CD8-positive, alpha-beta memory T cell (primary cell): ENCODE measurements at regions not wholly inside any gene's neighbourhood (a gene's known extent, or its start where the extent isn't known, plus 50 kb on each side); places are given as distances from the start of the nearest gene placed in this dataset.
"Not testable (repeated sequence)": the region's sequence is repeated elsewhere in the genome, so short reads cannot be mapped to it uniquely, and the experiment has no call there.

ENCODE experiments used
- CTCF ChIA-PET: fragments of 350-600 bp; sonication (Branson Sonifier 250); formaldehyde crosslinking; loops from one replicate; lab custom pipeline; 2021; ENCODE audit warnings: antibody characterized with exemption; lab: Charles Lee
- POLR2A ChIA-PET: fragments of 350-600 bp; sonication (Branson Sonifier 250); formaldehyde crosslinking; loops from one replicate; lab custom pipeline; 2021; ENCODE audit warnings: antibody characterized with exemption; lab: Charles Lee
- DNase-seq, 5 donors: peaks; one replicate each; pipeline versions ENCODE4 v3.0.0 to v3.0.0-alpha.2; 2020 to 2022; ENCODE audit warnings: mixed read lengths in 1 of 5
- H3K27ac ChIP-seq: one replicate; pipeline ENCODE4 v1.7.0; 2013; ENCODE audit warnings: low read depth, mild to moderate bottlenecking, low read length, moderate library complexity
- H3K27me3 ChIP-seq: 2 replicates; pipeline ENCODE4 v1.7.0; 2013; ENCODE audit warnings: low read length, mild to moderate bottlenecking; ENCODE audit not compliant: insufficient read depth, poor library complexity, severe bottlenecking
- H3K36me3 ChIP-seq: 2 replicates; pipeline ENCODE4 v1.7.0; 2013; ENCODE audit warnings: mild to moderate bottlenecking, low read length, moderate library complexity; ENCODE audit not compliant: insufficient read depth
- H3K4me1 ChIP-seq: 2 replicates; pipeline ENCODE4 v1.7.0; 2013; ENCODE audit warnings: mild to moderate bottlenecking, low read length, moderate library complexity; ENCODE audit not compliant: insufficient read depth
- H3K4me3 ChIP-seq: 2 replicates; pipeline ENCODE4 v1.7.0; 2013; ENCODE audit warnings: mild to moderate bottlenecking, low read length
- H3K9me3 ChIP-seq: 2 replicates; pipeline ENCODE4 v1.7.0; 2013; ENCODE audit warnings: mild to moderate bottlenecking, low read length
- H3K27ac Mint-ChIP-seq, 8 donors: one replicate each; pipeline ENCODE4 v1.8.0; 2020 to 2021; ENCODE audit warnings: mixed read lengths in 8 of 8, mild to moderate bottlenecking in 6 of 8, inconsistent platforms in 3 of 8, moderate library complexity in 3 of 8
- H3K27me3 Mint-ChIP-seq, 2 donors: one replicate each; pipeline ENCODE4 v1.8.0; 2020 to 2021; ENCODE audit warnings: mixed read lengths in 2 of 2, mild to moderate bottlenecking in 1 of 2, moderate library complexity in 1 of 2
- H3K36me3 Mint-ChIP-seq, 3 donors: one replicate each; pipeline ENCODE4 v1.8.0; 2020 to 2021; ENCODE audit warnings: mixed read lengths in 3 of 3, inconsistent platforms in 1 of 3, mild to moderate bottlenecking in 1 of 3
- H3K4me1 Mint-ChIP-seq, 3 donors: one replicate each; pipeline ENCODE4 v1.8.0; 2020 to 2021; ENCODE audit warnings: mixed read lengths in 3 of 3, inconsistent platforms in 1 of 3, mild to moderate bottlenecking in 1 of 3
- H3K4me3 Mint-ChIP-seq, 7 donors: one replicate each; pipeline ENCODE4 v1.8.0; 2020 to 2021; ENCODE audit warnings: mixed read lengths in 7 of 7, mild to moderate bottlenecking in 6 of 7, moderate library complexity in 4 of 7, inconsistent platforms in 2 of 7
- H3K9me3 Mint-ChIP-seq, 5 donors: one replicate each; pipeline ENCODE4 v1.8.0; 2020 to 2022; ENCODE audit warnings: mixed read lengths in 5 of 5, mild to moderate bottlenecking in 3 of 5, moderate library complexity in 2 of 5, inconsistent platforms in 1 of 5

DNA sequence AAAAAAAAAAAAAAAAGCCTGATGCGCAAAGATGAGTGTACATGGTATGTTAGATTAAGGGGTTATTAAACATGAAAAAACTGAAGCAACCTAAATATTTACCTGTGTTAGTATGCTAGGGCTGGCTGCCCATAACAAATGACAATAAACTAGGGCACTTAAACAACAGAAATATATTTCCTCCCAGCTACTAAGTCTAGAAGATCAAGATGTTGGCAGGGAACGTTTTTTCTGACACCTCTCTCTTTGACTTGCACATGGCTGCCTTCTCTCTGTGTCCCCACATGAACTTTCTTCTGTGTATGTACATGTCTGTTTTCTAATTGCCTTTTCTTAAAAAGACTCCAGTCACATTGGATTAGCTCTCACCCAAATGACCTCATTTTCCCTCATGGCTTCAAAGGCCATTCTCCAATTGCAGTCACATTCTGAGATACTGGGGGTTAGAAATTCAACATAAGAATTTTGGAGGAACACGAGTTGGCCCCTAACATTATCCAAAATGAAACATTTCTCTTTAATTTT, 694.5 kb downstream of the CDH9 start:
- Histone ChIP-seq H3K4me3 (no peak overlapping the region), H3K27ac (no peak overlapping the region), H3K36me3 (no peaks in the 10 kb centered on the region), H3K9me3 (no peaks in the 10 kb centered on the region), H3K27me3 (no peaks in the 10 kb centered on the region), H3K4me1 (no peaks in the 10 kb centered on the region)
- peaks cover 2 to 27% (median 18%) of the 10 kb centered on the region in 5 donors for H3K9me3 Mint-ChIP-seq
- no peak overlapping the region for H3K27ac Mint-ChIP-seq
- H3K36me3 Mint-ChIP-seq = no peaks in the 10 kb centered on the region
- ChIA-PET POLR2A (no interaction called here), CTCF (no interaction called here)
- H3K27me3 Mint-ChIP-seq = no peaks in the 10 kb centered on the region
- DNase-seq = no peak
- H3K4me3 Mint-ChIP-seq = no peak overlapping the region
- H3K4me1 Mint-ChIP-seq = no peaks in the 10 kb centered on the region

DNA sequence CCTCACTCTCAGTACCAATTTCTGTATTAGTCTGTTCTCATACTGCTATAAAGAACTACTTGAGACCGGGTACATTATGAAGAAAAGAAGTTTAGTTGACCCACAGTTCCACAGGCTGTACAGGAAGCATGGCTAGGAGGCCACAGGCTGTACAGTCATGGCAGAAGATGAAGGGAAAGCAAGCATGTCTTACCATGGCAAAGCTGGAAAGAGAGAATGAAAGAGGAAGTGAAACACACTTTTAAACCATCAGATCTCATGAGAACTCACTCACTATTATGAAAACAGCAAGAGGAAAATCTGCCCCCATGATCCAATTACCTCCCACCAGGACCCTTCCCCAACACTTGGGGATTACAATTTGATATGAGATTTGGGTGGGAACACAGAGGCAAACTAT, 698.8 kb downstream of the CDH9 start:
- ChIA-PET CTCF (no interaction called here), POLR2A (no interaction called here)
- Histone ChIP-seq H3K9me3 (no peaks in the 10 kb centered on the region), H3K27ac (no peak overlapping the region), H3K4me3 (no peak overlapping the region), H3K27me3 (no peaks in the 10 kb centered on the region), H3K4me1 (no peaks in the 10 kb centered on the region), H3K36me3 (no peaks in the 10 kb centered on the region)
- no peaks in the 10 kb centered on the region for H3K36me3 Mint-ChIP-seq
- no peaks in the 10 kb centered on the region for H3K27me3 Mint-ChIP-seq
- H3K4me1 Mint-ChIP-seq = no peaks in the 10 kb centered on the region
- H3K4me3 Mint-ChIP-seq = no peak overlapping the region
- no peak for DNase-seq
- H3K9me3 Mint-ChIP-seq = peaks cover 5 to 34% (median 21%) of the 10 kb centered on the region in 5 donors
- no peak overlapping the region for H3K27ac Mint-ChIP-seq

DNA sequence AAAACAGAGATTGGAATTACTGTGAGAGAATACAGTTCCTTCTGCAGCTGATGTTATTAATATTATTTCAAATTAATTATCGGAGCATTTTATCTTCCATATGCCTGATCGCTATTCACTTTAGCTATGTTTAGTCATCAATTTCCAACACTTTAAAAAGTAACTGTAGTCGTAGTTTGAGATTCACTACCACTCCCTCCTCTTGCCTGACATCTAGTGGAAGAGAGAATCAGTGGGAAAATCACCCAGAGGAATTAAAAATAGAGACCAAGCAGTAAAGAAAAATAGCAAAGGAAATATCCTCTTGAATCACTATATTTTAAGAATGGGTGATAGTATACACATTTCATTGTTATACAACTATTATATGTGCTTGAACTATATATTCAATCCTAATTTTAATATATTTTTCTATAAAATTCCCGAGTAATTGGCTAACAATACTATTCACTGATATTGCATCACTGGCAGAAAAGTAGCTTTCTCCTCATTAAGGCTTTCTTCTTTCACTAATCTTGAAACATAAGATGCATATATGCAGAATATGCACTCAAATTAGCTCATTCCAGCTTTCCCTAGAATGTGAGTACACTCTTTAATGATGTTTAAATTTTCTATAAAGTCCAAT, 708.7 kb downstream of the CDH9 start:
- Mint-ChIP-seq H3K36me3 (no peaks in the 10 kb centered on the region), H3K4me3 (no peak overlapping the region), H3K27ac (no peak overlapping the region), H3K9me3 (peaks cover 2 to 32% (median 9%) of the 10 kb centered on the region in 5 donors), H3K4me1 (no peaks in the 10 kb centered on the region), H3K27me3 (no peaks in the 10 kb centered on the region)
- no peaks in the 10 kb centered on the region for H3K9me3 ChIP-seq
- H3K27me3 ChIP-seq = no peaks in the 10 kb centered on the region
- no peak overlapping the region for H3K27ac ChIP-seq
- no peaks in the 10 kb centered on the region for H3K4me1 ChIP-seq
- no peaks in the 10 kb centered on the region for H3K36me3 ChIP-seq
- ChIA-PET CTCF (no interaction called here), POLR2A (no interaction called here)
- no peak overlapping the region for H3K4me3 ChIP-seq
- DNase-seq = no peak

DNA sequence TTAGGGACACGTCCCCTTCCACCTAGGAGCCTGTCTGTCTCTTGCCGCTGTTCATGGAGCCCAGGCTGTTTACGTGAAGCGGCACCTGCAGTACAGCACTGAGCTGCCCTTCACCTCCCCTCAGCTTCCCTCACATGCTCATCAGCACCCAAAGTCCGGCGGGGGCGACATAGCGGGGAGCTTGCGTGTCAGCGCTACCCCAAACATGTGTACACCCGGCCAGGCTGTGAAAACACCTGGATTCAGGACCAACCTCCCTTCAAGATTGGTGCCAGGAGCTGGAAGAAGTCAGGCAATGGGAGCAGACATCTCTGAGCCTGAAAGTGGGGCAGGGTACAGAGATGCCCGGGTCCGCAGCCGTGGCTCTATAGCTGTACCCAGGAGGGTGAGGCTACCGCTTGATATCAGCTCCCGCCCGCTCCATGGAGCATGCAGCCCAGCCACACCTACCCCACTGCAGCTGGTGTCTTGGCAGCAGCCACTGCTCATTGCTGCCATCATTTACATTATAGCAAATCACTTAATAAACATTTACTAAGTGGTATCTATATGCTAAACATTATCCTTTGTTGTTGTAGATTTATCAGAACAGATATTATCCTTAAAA, 712.1 kb downstream of the CDH9 start:
- no peaks in the 10 kb centered on the region for H3K27me3 Mint-ChIP-seq
- no peaks in the 10 kb centered on the region for H3K4me1 ChIP-seq
- no peaks in the 10 kb centered on the region for H3K9me3 ChIP-seq
- no peak overlapping the region for H3K27ac Mint-ChIP-seq
- ChIA-PET POLR2A (no interaction called here), CTCF (no interaction called here)
- H3K9me3 Mint-ChIP-seq = peaks cover 2 to 35% (median 10%) of the 10 kb centered on the region in 5 donors
- no peaks in the 10 kb centered on the region for H3K4me1 Mint-ChIP-seq
- no peak for DNase-seq
- H3K36me3 ChIP-seq = no peaks in the 10 kb centered on the region
- H3K27ac ChIP-seq = no peak overlapping the region
- H3K27me3 ChIP-seq = no peaks in the 10 kb centered on the region
- H3K36me3 Mint-ChIP-seq = no peaks in the 10 kb centered on the region
- H3K4me3 Mint-ChIP-seq = no peak overlapping the region
- no peak overlapping the region for H3K4me3 ChIP-seq

DNA sequence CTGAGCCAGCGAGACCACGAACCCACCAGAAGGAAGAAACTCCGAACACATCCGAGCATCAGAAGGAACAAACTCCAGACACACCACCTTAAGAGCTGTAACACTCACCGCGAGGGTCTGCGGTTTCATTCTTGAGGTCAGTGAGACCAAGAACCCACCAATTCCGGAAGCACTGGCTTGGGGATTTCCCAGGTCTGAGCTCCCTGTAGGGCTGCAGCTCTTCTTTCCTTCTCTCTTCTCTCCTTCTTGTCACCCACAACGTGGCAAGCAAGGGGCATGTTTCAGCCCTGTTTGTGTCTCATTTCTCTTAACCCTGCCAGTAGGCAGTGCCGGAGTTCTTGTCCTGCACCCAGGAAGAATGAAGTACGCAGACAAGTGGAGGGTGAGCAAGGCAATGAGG, 713.0 kb downstream of the CDH9 start:
- CTCF ChIA-PET, H3K4me1 ChIP-seq, H3K27ac Mint-ChIP-seq, H3K9me3 ChIP-seq, H3K4me3 Mint-ChIP-seq, H3K4me1 Mint-ChIP-seq, H3K4me3 ChIP-seq, H3K27me3 Mint-ChIP-seq, H3K27ac ChIP-seq, H3K36me3 ChIP-seq, H3K36me3 Mint-ChIP-seq, DNase-seq, H3K27me3 ChIP-seq, POLR2A ChIA-PET: not testable (repeated sequence)
- H3K9me3 Mint-ChIP-seq = peaks cover 2 to 26% (median 10%) of the 10 kb centered on the region in 5 donors

DNA sequence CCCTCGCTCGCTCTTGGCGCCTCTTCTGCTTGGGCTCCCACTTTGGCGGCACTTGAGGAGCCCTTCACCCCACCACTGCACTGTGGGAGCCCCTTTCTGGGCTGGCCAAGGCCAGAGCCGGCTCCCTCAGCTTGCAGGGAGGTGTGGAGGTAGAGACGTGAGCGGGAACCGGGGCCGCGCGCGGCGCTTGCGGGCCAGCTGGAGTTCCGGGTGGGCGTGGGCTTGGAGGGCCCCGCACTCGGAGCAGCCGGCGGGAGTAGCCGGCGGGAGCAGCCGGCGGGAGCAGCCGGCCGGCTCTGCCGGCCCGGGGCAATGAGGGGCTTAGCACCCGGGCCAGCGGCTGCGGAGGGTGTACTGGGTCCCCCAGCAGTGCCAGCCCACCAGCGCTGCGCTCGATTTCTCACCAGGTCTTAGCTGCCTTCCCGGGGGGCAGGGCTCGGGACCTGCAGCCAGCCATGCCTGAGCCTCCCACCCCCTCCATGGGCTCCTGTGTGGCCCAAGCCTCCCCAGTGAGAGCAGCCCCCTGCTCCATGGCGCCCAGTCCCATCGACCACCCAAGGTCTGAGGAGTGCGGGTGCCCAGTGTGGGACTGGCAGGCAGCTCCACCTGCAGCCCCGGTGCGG, 714.0 kb downstream of the CDH9 start:
- H3K4me1 ChIP-seq = not testable (repeated sequence)

DNA sequence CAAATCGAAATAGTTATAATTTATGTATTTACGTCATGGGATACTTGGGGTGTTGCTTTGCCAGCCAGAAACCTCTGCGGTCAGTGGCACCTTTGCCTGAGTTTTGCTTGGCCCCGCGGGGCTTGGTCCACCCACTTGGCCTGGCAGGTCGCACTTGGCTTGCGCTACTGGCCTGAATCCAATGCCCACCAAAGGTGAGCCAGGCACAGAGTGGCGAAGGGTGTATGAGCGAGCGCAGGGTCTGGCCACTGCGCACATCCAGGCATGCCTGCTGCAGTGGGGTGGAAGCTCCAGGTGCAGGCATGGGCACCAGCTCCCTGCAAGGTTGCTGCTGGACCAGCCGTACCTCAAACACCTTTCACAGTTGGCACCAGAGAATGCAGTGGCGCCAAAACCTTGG, 714.6 kb downstream of the CDH9 start:
- H3K4me3 Mint-ChIP-seq = no peak overlapping the region
- H3K9me3 ChIP-seq = no peaks in the 10 kb centered on the region
- no peaks in the 10 kb centered on the region for H3K36me3 ChIP-seq
- ChIA-PET CTCF (no interaction called here), POLR2A (no interaction called here)
- H3K27ac ChIP-seq = no peak overlapping the region
- H3K4me1 ChIP-seq = no peaks in the 10 kb centered on the region
- H3K9me3 Mint-ChIP-seq = peaks cover 2 to 19% (median 10%) of the 10 kb centered on the region in 5 donors
- H3K4me3 ChIP-seq = no peak overlapping the region
- no peaks in the 10 kb centered on the region for H3K27me3 Mint-ChIP-seq
- no peak overlapping the region for H3K27ac Mint-ChIP-seq
- H3K36me3 Mint-ChIP-seq = no peaks in the 10 kb centered on the region
- DNase-seq = no peak
- no peaks in the 10 kb centered on the region for H3K27me3 ChIP-seq
- no peaks in the 10 kb centered on the region for H3K4me1 Mint-ChIP-seq

More for the DNA sequence above, 714.0 kb downstream of the CDH9 start:
- H3K36me3 ChIP-seq, H3K9me3 ChIP-seq, H3K27me3 Mint-ChIP-seq, POLR2A ChIA-PET, H3K4me1 Mint-ChIP-seq, H3K27ac ChIP-seq, CTCF ChIA-PET, DNase-seq, H3K27ac Mint-ChIP-seq, H3K27me3 ChIP-seq, H3K36me3 Mint-ChIP-seq, H3K4me3 ChIP-seq, H3K4me3 Mint-ChIP-seq: not testable (repeated sequence)
- peaks cover 2 to 25% (median 10%) of the 10 kb centered on the region in 5 donors for H3K9me3 Mint-ChIP-seq

DNA sequence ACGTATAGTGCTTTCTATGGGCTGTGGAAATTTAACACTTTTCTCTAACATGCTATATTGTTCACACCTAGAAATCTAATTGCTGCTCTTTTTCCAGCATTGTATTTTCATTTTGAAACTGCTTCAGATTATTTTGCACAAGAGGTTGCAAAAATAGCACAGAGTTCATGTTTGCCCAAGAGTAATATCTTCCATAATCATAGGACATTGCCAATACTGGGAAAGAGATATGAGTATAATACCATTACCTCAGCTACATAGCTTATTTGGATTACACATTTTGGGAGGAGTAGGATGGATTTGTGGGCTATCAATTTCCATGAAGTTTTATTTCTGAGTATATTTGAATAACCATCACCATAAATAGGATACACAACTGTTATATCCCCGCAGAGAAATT, 717.1 kb downstream of the CDH9 start:
- H3K27me3 ChIP-seq = no peaks in the 10 kb centered on the region

More for the DNA sequence above, 717.1 kb downstream of the CDH9 start:
- Mint-ChIP-seq H3K27ac (no peak overlapping the region), H3K4me3 (no peak overlapping the region), H3K36me3 (no peaks in the 10 kb centered on the region), H3K27me3 (no peaks in the 10 kb centered on the region), H3K9me3 (peaks cover 4 to 24% (median 15%) of the 10 kb centered on the region in 5 donors), H3K4me1 (no peaks in the 10 kb centered on the region)
- DNase-seq = no peak
- no peak overlapping the region for H3K4me3 ChIP-seq
- H3K36me3 ChIP-seq = no peaks in the 10 kb centered on the region
- ChIA-PET CTCF (no interaction called here), POLR2A (no interaction called here)
- H3K27ac ChIP-seq = no peak overlapping the region
- no peaks in the 10 kb centered on the region for H3K4me1 ChIP-seq
- no peaks in the 10 kb centered on the region for H3K9me3 ChIP-seq
